Mammary epithelial cell (primary cell): ENCODE measurements at regions not wholly inside any gene's neighbourhood (a gene's known extent, or its start where the extent isn't known, plus 50 kb on each side); places are given as distances from the start of the nearest gene placed in this dataset.

Experiments
- EZH2 ChIP-seq: IDR thresholded peaks from 2 replicates; pipeline ENCODE4 v1.6.1; 2012; ENCODE audit warnings: low read length, inconsistent platforms, borderline replicate concordance
- TF ChIP-seq, protein P1 (sequence below), 2 donors: IDR thresholded peaks in 1 of 2; conservative IDR thresholded peaks in 1 of 2; 2 replicates each; pipeline ENCODE4 v1.5.1; 2011 to 2012; ENCODE audit warnings: inconsistent platforms in 2 of 2, low read length in 2 of 2, mild to moderate bottlenecking in 2 of 2, control low read depth in 1 of 2, low read depth in 1 of 2; ENCODE audit not compliant: insufficient read depth in 1 of 2; ENCODE audit errors: extremely low read depth in 1 of 2

DNA sequence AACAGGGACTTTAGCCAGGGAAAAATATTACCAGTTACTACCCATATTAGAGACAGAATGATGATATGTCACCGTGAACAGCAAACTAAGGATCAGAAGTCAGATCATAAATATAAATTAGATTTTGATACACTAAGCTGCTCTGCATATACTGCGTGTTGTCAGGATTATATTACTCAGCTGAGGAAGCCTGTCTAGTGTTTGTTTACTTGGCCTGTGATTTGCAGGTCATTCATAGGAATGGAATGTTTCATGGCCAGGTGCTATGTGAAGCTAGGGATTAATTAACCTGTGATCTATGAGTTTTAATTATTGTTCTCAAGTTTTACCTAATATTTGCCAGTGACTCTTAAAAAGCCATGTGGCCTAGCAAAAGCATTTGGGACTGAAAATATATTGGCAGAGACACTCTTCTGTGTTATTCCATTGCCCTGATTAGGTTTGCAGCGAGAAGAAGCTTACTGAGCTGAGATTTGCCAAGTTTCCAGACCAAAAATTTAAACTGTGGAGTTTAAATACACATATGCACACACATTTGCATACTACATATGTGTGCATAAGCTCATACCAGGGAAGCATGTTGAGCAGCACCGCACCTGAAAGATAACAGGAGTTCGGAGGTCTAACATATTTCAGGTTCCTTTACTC, 496.3 kb upstream of the GRIA1 start:
- TF ChIP-seq EZH2 = no peak
- TF ChIP-seq, protein P1, sequence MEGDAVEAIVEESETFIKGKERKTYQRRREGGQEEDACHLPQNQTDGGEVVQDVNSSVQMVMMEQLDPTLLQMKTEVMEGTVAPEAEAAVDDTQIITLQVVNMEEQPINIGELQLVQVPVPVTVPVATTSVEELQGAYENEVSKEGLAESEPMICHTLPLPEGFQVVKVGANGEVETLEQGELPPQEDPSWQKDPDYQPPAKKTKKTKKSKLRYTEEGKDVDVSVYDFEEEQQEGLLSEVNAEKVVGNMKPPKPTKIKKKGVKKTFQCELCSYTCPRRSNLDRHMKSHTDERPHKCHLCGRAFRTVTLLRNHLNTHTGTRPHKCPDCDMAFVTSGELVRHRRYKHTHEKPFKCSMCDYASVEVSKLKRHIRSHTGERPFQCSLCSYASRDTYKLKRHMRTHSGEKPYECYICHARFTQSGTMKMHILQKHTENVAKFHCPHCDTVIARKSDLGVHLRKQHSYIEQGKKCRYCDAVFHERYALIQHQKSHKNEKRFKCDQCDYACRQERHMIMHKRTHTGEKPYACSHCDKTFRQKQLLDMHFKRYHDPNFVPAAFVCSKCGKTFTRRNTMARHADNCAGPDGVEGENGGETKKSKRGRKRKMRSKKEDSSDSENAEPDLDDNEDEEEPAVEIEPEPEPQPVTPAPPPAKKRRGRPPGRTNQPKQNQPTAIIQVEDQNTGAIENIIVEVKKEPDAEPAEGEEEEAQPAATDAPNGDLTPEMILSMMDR (conservative IDR thresholded peaks at IDR 0.05 in 1 of 2, IDR thresholded peaks at IDR 0.05 in 1 of 2; ENCODE audit: extremely low read depth in 1 of 2, insufficient read depth in 1 of 2, low read depth in 1 of 2, low read length in 2 of 2) = no peak
